GM21723 (cell line): ENCODE measurements at regions not wholly inside any gene's neighbourhood (a gene's known extent, or its start where the extent isn't known, plus 50 kb on each side); places are given as distances from the start of the nearest gene placed in this dataset.

Source experiments
- ATAC-seq: cut with Tn5 transposase; IDR thresholded peaks from one replicate; pipeline ENCODE4 v1.9.1; 2021; ENCODE audit warnings: mild to moderate bottlenecking, moderate library complexity; ENCODE audit not compliant: unreplicated experiment

DNA sequence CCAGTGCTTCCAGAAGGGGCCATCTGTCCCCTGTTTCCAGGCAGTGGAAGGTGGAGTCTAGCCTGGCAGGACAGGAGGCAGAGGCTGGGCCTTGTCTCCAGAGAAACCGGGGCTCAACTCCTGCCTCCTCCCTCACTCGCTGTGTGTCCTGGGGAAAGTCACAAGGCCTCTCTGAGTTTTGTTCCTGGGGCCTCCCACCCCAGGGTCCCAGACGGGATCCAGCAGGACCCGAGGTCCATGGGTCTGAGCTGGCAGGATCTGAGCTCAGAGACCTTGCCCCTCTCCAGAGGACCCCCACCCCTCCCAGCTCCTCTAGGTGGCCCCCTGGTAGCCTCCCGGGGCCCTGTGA, 72.2 kb upstream of the TAF1B start:
- no peak for ATAC-seq

GRCh38 chr2:9771481-9772017, 71.7 kb upstream of the TAF1B start:
- ATAC-seq = no peak

DNA sequence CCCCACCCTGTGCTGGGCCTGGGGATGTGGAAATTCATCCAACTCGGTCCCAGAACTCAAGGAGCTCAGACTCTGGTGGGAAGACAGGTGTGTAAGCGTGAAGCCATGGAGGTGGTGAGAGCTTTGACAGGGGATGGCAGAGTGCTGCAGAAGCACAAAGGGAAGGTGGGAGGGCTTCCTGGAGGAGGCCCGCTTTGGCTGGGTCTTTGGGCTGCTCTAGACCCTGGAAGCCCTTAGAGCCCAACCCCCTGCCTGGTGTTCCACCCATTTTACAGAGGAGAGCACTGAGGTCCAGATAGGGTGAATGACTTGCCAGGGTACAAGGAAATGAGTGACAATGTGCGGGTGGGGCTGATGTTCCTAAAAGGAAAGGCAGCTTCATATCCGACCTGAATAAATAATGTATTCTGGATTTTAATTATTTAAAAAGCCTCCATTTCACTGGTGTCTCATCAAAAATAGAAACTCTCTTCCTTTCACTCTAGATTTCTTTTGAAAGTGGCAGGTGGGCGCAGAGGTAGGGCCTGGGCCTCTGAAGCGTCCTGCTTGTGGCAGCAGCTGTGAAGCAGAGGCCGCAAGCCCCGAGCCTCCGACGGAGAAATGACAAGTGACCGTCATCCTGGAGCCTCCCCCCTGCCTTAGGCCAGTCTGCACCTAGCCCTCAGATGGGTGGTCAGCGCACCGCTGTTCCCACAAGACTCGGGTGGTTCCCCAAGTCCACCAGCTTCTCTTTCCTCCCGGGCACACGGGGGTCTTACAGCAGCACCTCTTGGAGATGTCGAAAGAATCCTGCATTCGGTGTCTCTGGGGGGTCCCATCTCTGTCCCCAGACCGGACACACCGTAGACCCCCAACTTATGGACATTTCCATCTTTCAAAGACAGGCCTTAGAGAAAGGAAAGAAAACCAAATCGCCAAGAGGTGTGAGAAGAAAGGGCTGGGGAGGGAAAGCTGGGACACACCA, 71.0 kb upstream of the TAF1B start:
- no peak for ATAC-seq

DNA sequence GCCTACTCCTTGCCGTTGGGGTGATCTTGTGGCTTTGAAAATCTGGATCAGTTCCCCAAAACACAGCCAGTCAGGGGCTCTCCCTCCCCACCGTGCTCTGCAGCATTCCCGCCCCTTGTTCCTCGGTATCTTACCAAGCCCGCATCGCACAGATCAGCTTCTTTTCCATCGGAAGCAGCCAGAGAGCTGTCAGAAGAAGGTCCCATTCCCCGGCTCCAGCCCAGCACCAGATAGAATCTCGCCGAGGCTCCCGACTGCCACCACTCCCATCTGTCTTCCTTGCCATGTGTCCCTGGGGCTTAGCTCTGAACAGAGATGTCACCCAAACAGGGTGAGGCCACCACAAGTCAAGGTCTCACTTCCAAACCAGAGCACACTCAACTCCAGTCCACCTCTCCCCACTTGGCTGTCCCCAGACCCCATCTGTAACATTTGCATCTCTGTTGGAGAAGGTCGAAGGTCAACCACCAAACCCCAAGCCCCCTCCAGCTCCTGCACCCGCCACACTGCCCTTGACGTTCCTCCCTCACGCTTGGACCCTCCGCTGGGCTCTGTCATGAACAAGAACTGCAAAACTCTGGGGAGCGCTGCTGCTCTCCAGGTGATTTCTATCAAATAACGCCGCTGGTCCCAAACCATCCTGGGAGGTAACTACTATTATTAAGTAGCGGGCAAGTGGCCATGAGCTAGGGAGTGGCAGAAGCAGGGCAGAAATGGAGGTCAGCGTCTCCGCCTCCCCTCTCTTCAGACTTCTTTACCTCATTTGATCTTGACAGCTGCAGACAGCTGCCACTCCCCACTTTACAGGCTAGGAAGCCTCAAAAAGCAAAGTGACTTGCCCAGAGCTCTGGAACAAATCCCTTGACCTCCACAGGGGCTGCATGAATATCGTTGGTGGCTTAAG, 70.0 kb upstream of the TAF1B start:
- ATAC-seq = no peak

DNA sequence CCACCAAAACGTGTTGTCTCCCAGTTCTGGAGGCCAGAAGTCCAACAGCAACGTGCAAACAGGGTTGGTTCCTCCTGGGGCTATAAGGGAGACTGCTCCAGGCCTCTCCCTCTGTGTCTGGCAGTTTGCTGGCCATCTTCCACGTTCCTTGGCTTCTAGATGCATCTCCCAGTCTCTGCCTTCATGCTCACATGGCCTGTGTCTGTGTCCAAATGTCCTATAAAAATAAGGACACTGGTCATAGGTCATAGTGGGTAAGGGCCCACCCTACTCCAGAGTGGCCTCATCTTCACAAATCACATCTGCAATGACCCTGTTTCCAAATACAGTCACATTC, 69.4 kb upstream of the TAF1B start:
- no peak for ATAC-seq

- no peak for ATAC-seq
Measured at GRCh38 chr2:9774266-9774665, 69.0 kb upstream of the TAF1B start.

DNA sequence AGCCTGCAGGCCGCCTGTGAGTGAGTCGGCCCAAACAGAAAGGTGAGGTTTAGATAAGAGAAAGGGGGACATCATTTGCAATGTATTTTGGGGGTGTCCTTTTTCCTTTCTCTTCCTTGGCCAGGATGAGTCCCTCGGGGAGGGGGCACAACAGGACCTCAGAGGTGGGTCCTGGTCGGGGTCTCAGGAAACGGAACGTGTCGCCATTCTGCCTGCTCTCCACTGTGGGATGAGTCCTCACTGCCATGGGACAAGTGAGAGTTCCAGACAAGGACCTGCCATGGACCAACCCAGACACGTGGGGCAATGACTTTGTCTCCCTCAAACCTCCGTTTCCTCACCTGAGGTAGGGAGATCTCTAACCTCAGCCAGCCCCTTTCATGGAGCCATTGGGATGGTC, 67.9 kb upstream of the TAF1B start:
- ATAC-seq = no peak

- no peak for ATAC-seq
Measured at GRCh38 chr2:9775999-9776712, 67.1 kb upstream of the TAF1B start.

GRCh38 chr2:9777081-9777480, 66.2 kb upstream of the TAF1B start:
- ATAC-seq = no peak

DNA sequence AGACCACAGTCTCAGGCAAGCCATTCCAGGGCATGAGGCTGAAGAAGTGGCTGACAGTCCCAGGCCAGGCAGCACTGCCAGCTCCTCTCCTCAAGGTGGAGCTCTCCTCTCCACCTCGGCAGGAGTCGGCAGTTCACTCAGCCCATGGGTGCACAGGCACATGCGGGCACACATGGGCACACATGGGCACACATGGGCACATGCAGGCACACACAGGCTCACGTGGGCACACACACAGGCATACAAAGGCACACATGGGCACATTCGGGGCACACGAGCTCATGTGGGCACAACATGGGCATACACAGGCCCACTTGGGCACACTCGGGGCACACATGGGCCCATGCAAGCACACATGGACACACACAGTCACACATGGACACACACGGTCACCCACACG, 65.3 kb upstream of the TAF1B start:
- ATAC-seq = no peak

- no peak for ATAC-seq
Measured at GRCh38 chr2:9778471-9779316, 64.6 kb upstream of the TAF1B start.

GRCh38 chr2:9779596-9780264, 63.5 kb upstream of the TAF1B start:
- peak; percentile 72 for ATAC-seq

GRCh38 chr2:9780368-9781130, 62.7 kb upstream of the TAF1B start:
- ATAC-seq = no peak

- no peak for ATAC-seq
Measured at GRCh38 chr2:9781252-9781651, 62.0 kb upstream of the TAF1B start.

GRCh38 chr2:9782197-9782719, 61.0 kb upstream of the TAF1B start:
- ATAC-seq = no peak

DNA sequence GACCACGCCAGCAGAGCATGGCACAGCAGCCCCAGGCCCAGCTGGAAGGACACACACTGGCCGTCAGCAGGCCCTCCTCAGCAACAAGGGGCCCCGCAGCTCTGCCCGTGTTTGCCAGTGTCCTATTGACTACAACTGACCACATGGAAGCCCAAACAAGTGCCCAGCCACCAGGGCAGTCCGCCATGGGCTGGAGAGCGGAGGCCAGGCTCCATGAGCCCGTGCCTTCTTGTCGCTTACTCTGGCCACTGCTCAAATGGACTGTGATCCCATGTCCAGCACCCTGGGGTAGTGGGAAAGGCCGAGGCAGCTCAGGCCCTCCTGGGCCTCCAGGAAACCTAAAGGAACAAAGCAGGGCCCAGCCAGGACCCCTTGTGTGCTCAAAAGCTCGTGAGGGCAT, 53.9 kb upstream of the TAF1B start:
- no peak for ATAC-seq

DNA sequence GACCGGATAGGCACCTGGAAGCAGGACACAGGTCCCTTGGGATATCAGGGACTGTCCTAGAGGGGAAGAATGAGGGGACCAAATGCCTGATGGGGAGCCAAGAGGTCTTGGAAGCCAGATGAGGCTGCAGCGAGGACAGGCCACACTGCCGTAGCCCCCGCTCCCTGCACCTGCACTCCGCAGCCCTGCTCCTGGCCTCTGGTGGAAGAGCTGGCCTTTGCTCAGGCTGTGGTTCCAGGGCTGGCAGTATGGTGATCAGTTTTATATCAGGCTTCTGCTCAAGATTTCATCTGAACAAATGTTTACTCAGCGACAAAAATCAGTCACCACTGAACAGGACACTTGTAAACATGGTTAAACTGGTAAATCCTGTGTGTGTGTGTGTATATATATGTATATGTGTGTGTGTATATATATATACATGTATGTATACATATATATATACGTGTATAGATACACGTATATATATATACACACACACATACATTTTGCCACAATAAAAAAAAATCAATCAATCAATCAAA, 52.5 kb upstream of the TAF1B start:
- no peak for ATAC-seq

- no peak for ATAC-seq
Measured at GRCh38 chr2:9791711-9792110, 51.6 kb upstream of the TAF1B start.
